ENCODE measurements at regions not wholly inside any gene's neighbourhood (a gene's known extent, or its start where the extent isn't known, plus 50 kb on each side); places are given as distances from the start of the nearest gene placed in this dataset.

DNA sequence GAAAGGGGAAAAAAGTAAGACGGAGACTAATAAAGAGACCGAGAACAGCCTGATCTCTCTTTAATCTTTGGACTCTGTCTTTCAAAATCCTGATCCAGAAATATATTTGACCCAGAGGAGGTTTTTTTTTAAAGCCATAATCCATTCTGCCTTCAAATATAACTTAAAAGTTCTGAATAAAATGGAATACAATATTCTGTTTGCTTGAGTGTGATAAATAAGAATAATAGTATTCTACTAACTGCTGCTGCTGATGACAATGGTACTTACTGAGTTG is 1196.0 kb downstream of the GALC start:
- no peaks in the 10 kb centered on the region for H3K79me2 ChIP-seq (ENCODE audit: insufficient read depth, low read length)
- no peak overlapping the region for H3K4me3 ChIP-seq (ENCODE audit: insufficient read depth, low read length)
- H3K9me3 ChIP-seq (ENCODE audit: low read depth, low read length): no peaks in the 10 kb centered on the region
- H3K27ac ChIP-seq (ENCODE audit: low read depth, low read length): no peak overlapping the region
- H3K27me3 ChIP-seq (ENCODE audit: insufficient read depth, low read length): no peaks in the 10 kb centered on the region
- H2AFZ ChIP-seq (ENCODE audit: low read length): no peak overlapping the region
- H3K36me3 ChIP-seq (ENCODE audit: insufficient read depth, low read length): no peaks in the 10 kb centered on the region
- H3K4me1 ChIP-seq (ENCODE audit: insufficient read depth, low read length): peaks cover 8% of the 10 kb centered on the region
- no peak for DNase-seq (ENCODE audit: insufficient read length, low spot score, missing footprints)
- H4K20me1 ChIP-seq (ENCODE audit: insufficient read depth, low read length): no peaks in the 10 kb centered on the region
- H3K4me2 ChIP-seq (ENCODE audit: insufficient read depth, low read length): no peak overlapping the region
- TF ChIP-seq CTCF (IDR thresholded peaks at IDR 0.05; ENCODE audit: extremely low read depth, low read depth, low read length): no peak

GRCh38 chr14:86796221-86797074 is 1196.5 kb downstream of the GALC start:
- no peak overlapping the region for H3K4me2 ChIP-seq (ENCODE audit: insufficient read depth, low read length)
- DNase-seq (ENCODE audit: insufficient read length, low spot score, missing footprints): no peak
- TF ChIP-seq CTCF (IDR thresholded peaks at IDR 0.05; ENCODE audit: extremely low read depth, low read depth, low read length): no peak
- H3K9me3 ChIP-seq (ENCODE audit: low read depth, low read length): no peaks in the 10 kb centered on the region
- no peaks in the 10 kb centered on the region for H3K27me3 ChIP-seq (ENCODE audit: insufficient read depth, low read length)
- no peak overlapping the region for H2AFZ ChIP-seq (ENCODE audit: low read length)
- H4K20me1 ChIP-seq (ENCODE audit: insufficient read depth, low read length): no peaks in the 10 kb centered on the region
- H3K36me3 ChIP-seq (ENCODE audit: insufficient read depth, low read length): no peaks in the 10 kb centered on the region
- no peak overlapping the region for H3K27ac ChIP-seq (ENCODE audit: low read depth, low read length)
- H3K79me2 ChIP-seq (ENCODE audit: insufficient read depth, low read length): no peaks in the 10 kb centered on the region
- H3K4me1 ChIP-seq (ENCODE audit: insufficient read depth, low read length): peaks cover 8% of the 10 kb centered on the region
- H3K4me3 ChIP-seq (ENCODE audit: insufficient read depth, low read length): no peak overlapping the region

DNA sequence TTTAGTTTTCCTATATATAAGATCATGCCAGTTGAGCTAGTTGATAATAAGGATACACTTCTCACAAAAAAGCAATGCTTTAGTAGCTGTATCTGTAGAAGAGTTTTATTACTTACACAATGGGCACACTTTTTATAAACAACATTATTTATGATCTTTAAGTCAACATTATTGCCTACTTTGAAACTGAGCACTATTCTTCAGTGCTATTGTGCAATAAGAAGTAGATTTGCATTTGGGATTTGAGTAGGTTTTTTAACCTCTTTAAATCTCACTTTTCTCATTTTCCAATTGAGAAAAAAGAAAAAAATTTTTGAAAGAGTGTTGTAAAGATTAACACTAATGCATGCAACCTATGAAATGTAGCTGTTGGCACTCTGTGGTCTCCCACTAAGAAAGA is 1198.3 kb downstream of the GALC start:
- DNase-seq (ENCODE audit: insufficient read length, low spot score, missing footprints): no peak
- H3K9me3 ChIP-seq (ENCODE audit: low read depth, low read length): no peaks in the 10 kb centered on the region
- no peak overlapping the region for H3K4me3 ChIP-seq (ENCODE audit: insufficient read depth, low read length)
- no peaks in the 10 kb centered on the region for H3K36me3 ChIP-seq (ENCODE audit: insufficient read depth, low read length)
- no peak overlapping the region for H3K27ac ChIP-seq (ENCODE audit: low read depth, low read length)
- peaks cover 8% of the 10 kb centered on the region for H3K4me1 ChIP-seq (ENCODE audit: insufficient read depth, low read length)
- no peak overlapping the region for H3K4me2 ChIP-seq (ENCODE audit: insufficient read depth, low read length)
- no peak overlapping the region for H2AFZ ChIP-seq (ENCODE audit: low read length)
- H4K20me1 ChIP-seq (ENCODE audit: insufficient read depth, low read length): no peaks in the 10 kb centered on the region
- TF ChIP-seq CTCF (IDR thresholded peaks at IDR 0.05; ENCODE audit: extremely low read depth, low read depth, low read length): no peak
- H3K79me2 ChIP-seq (ENCODE audit: insufficient read depth, low read length): no peaks in the 10 kb centered on the region
- no peaks in the 10 kb centered on the region for H3K27me3 ChIP-seq (ENCODE audit: insufficient read depth, low read length)

GRCh38 chr14:86790408-86791364 is 1202.3 kb downstream of the GALC start:
- H3K4me2 ChIP-seq (ENCODE audit: insufficient read depth, low read length): no peak overlapping the region
- no peaks in the 10 kb centered on the region for H3K4me1 ChIP-seq (ENCODE audit: insufficient read depth, low read length)
- H3K9me3 ChIP-seq (ENCODE audit: low read depth, low read length): no peaks in the 10 kb centered on the region
- no peak for DNase-seq (ENCODE audit: insufficient read length, low spot score, missing footprints)
- no peak overlapping the region for H3K27ac ChIP-seq (ENCODE audit: low read depth, low read length)
- no peak overlapping the region for H2AFZ ChIP-seq (ENCODE audit: low read length)
- H3K4me3 ChIP-seq (ENCODE audit: insufficient read depth, low read length): no peak overlapping the region
- no peak for TF ChIP-seq CTCF (IDR thresholded peaks at IDR 0.05; ENCODE audit: extremely low read depth, low read depth, low read length)
- no peaks in the 10 kb centered on the region for H3K27me3 ChIP-seq (ENCODE audit: insufficient read depth, low read length)
- H3K36me3 ChIP-seq (ENCODE audit: insufficient read depth, low read length): no peaks in the 10 kb centered on the region
- H3K79me2 ChIP-seq (ENCODE audit: insufficient read depth, low read length): no peaks in the 10 kb centered on the region
- no peaks in the 10 kb centered on the region for H4K20me1 ChIP-seq (ENCODE audit: insufficient read depth, low read length)
